Heart right ventricle (tissue), 16 donors: ENCODE measurements at regions not wholly inside any gene's neighbourhood (a gene's known extent, or its start where the extent isn't known, plus 50 kb on each side); places are given as distances from the start of the nearest gene placed in this dataset.

Source experiments
- ATAC-seq, 8 donors: fragments of 200-7000 bp; cut with Tn5 transposase; one replicate each; pipeline ENCODE4 v1.9.1; 2020; ENCODE audit warnings: mild to moderate bottlenecking in 8 of 8, moderate library complexity in 8 of 8, moderate number of reproducible peaks in 1 of 8
- DNase-seq, 2 donors: peaks; one replicate each; pipeline ENCODE4 v3.0.0-alpha.2; 2020
- H3K27ac ChIP-seq, 10 donors: fragments of 200-600 bp; sonication (generic) in 2 of 10; one replicate each; pipeline versions ENCODE4 v1.5.0 to v1.8.0; 2020 to 2022; ENCODE audit warnings: mild to moderate bottlenecking in 3 of 10
- H3K27me3 ChIP-seq, 7 donors: fragments of 200-600 bp; one replicate each; pipeline ENCODE4 v1.8.0; 2021 to 2022; ENCODE audit warnings: mild to moderate bottlenecking in 2 of 7
- H3K36me3 ChIP-seq, 9 donors: fragments of 200-600 bp; sonication (generic) in 1 of 9; one replicate each; pipeline versions ENCODE4 v1.5.0 to v1.8.0; 2020 to 2022; ENCODE audit warnings: mild to moderate bottlenecking in 2 of 9
- H3K4me1 ChIP-seq, 9 donors: fragments of 200-600 bp; sonication (generic) in 1 of 9; one replicate each; pipeline versions ENCODE4 v1.5.0 to v1.8.0; 2020 to 2022; ENCODE audit warnings: mild to moderate bottlenecking in 4 of 9
- H3K4me3 ChIP-seq, 10 donors: fragments of 200-600 bp; sonication (generic) in 2 of 10; one replicate each; pipeline versions ENCODE4 v1.5.0 to v1.8.0; 2020 to 2022; ENCODE audit warnings: mild to moderate bottlenecking in 7 of 10, moderate library complexity in 2 of 10
- H3K9me3 ChIP-seq, 11 donors: fragments of 200-600 bp in 10 of 11; sonication (generic) in 2 of 11; one replicate each; pipeline versions ENCODE4 v1.5.0 to v1.8.0; 2013 to 2022; ENCODE audit warnings: mild to moderate bottlenecking in 2 of 11, control low read depth in 1 of 11, moderate library complexity in 1 of 11
- WGBS, 2 donors: extraction: QIAGEN DNeasy Blood & Tissue Kit; methylation state at CpG; one replicate each; pipeline ENCODE4 v1.1.7; 2013; ENCODE audit warnings: inconsistent platforms in 1 of 2; 5-methylcytosine and 5-hydroxymethylcytosine counted together
- intact Hi-C, 10 donors: fragments of 100-400 bp; cut with DNase I; formaldehyde crosslinking; loops; one replicate each; pipeline versions ENCODE4 v1.11.1 to v1.14.2; 2022
- TF ChIP-seq, protein P1 (sequence below), 9 donors: fragments of 200-600 bp; sonication (generic) in 2 of 9; IDR thresholded peaks; one replicate each; pipeline versions ENCODE4 v1.5.0 to v1.8.0; 2021 to 2022; ENCODE audit warnings: antibody characterized with exemption in 9 of 9, mild to moderate bottlenecking in 5 of 9, moderate library complexity in 1 of 9
- donor health status: Arrhythmogenic right ventricular cardiomyopathy.
- donor health status: ischemic (EF 13 %, LVEDD 7.1; RV severe dilation, severe dysfunction).
- donor health status: healthy with polysubstance abuse.
- donor health status: DM: no; HTN: yes; CAD: no.
- donor health status: DM: no; HTN: no; CAD: no.
- donor health status: ischemic (EF 25% LVEDD 6.9; RV normal size, moderate dysfunction).
- donor health status: ischemic (EF 25% LVEDD 5.7; RV mildly dilated, moderate dysfunction).
- donor health status: healthy.
- donor health status: DM: yes; HTN: yes; CAD: no.
- donor health status: Ischemic cardiomyopathy.
- donor health status: ischemic (EF 35%, LVEDD 5.7; RV mildly dilated, moderate dysfunction).
- donor health status: nonischemic (EF 11% LVEDD 7.7; RV severe dilation, severe dysfunction).
- donor health status: DM: yes; HTN: yes; CAD: no.
- donor health status: PGD.
- donor health status: ischemic (EF 29% LVEDD 5.4; RV normal size, mild dysfunction).
- donor health status: nonischemic (EF 23%, LVEDD 6.1; RV moderate dilation, normal function).

DNA sequence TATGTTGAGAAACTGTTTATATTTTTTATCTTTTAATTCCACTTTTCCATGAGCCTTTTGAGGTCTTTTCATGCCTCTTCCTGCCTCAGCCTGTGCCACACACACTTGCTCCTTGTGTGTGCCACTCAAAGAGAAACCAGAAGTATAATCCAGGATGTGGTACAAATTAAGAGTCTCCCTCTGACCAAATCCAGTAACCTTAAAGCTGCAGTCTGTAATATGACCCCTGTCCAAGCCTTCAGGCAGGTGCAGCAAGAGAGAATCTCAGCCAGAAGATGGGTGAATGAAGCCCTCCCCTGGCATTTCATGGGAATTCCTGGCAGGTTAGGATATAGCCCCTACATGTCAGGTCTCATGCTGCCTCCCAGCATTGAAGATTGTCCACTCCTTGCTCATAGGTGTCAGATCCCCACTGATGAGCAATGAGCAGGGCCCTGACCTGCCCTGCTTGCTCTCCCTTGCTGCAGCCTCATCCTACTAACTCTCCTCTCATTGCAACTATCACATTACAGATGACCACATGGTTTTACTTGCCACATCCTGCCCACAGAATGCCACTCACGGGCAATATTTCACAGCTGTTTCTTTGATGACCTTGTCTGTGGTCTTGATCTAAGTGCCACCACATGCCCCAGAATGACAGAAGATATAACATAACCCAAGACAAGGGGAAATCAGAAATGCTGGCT is 169.3 kb downstream of the SEC16B start:
- no peaks in the 10 kb centered on the region for H3K36me3 ChIP-seq
- H3K4me3 ChIP-seq: no peak overlapping the region
- DNase-seq: no peak
- H3K27me3 ChIP-seq: peaks cover 0 to 10% (median 3%) of the 10 kb centered on the region in 7 donors
- 55 to 59% methylated on average over 1 of the region's 1 CpG for WGBS, 2 donors
- H3K9me3 ChIP-seq: peaks cover 0 to 19% (median 6%) of the 10 kb centered on the region in 11 donors
- ATAC-seq: no peak
- intact Hi-C loops: no loop called here
- TF ChIP-seq, protein P1, sequence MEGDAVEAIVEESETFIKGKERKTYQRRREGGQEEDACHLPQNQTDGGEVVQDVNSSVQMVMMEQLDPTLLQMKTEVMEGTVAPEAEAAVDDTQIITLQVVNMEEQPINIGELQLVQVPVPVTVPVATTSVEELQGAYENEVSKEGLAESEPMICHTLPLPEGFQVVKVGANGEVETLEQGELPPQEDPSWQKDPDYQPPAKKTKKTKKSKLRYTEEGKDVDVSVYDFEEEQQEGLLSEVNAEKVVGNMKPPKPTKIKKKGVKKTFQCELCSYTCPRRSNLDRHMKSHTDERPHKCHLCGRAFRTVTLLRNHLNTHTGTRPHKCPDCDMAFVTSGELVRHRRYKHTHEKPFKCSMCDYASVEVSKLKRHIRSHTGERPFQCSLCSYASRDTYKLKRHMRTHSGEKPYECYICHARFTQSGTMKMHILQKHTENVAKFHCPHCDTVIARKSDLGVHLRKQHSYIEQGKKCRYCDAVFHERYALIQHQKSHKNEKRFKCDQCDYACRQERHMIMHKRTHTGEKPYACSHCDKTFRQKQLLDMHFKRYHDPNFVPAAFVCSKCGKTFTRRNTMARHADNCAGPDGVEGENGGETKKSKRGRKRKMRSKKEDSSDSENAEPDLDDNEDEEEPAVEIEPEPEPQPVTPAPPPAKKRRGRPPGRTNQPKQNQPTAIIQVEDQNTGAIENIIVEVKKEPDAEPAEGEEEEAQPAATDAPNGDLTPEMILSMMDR (IDR thresholded peaks at IDR 0.05): no peak
- H3K27ac ChIP-seq: no peak overlapping the region
- H3K4me1 ChIP-seq: no peaks in the 10 kb centered on the region

DNA sequence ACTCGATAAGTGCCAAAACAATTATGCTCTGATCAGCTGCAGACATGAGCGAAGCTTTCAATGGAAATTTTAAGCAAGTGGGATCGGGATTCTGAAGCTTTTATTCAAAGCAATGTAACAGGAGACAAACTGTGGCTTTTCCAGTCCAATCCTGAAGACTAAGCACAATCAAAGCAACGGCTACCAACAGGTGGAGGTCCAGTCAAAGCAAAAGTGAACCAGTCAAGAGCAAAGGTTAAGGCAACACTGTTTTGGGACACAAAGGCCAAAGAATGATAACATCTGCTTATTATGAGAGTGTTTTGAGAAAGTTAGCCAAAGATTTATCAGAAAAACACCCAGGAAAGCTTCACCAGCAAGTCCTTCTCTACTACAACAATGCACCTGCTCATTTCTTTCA is 170.1 kb downstream of the SEC16B start:
- Histone ChIP-seq H3K27ac (no peak overlapping the region), H3K27me3 (peaks cover 0 to 15% (median 3%) of the 10 kb centered on the region in 7 donors), H3K4me1 (no peaks in the 10 kb centered on the region), H3K36me3 (no peaks in the 10 kb centered on the region), H3K9me3 (peaks cover 0 to 15% (median 6%) of the 10 kb centered on the region in 11 donors), H3K4me3 (no peak overlapping the region)
- intact Hi-C loops: no loop called here
- TF ChIP-seq, protein P1 (IDR thresholded peaks at IDR 0.05): no peak
- DNase-seq (no peak), ATAC-seq (no peak)
- 78% methylated on average over 4 of the region's 4 CpGs for WGBS, 2 donors

DNA sequence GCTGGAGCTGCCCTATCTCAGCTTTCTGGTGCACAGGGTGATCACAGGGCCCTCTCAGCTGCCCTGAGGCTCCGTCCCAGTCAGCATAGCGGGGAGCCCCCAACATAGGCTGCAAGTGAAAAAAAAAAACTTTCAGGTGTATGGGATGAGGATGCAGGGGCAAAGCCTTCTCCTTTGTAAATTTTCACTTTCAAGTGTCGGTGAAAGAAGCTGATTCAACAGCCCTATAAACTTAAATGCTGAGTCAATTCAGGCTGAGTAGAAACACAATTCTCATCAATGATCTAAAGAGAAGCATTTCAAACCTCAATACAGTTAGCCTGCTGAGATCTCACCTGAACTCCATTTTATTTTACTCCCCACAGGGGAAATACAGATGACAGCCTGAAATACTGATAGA is 171.2 kb downstream of the SEC16B start:
- Histone ChIP-seq H3K4me3 (no peak overlapping the region), H3K9me3 (peaks cover 0 to 5% (median under 1%) of the 10 kb centered on the region in 11 donors), H3K27ac (no peak overlapping the region), H3K27me3 (peaks cover 0 to 16% (median 3%) of the 10 kb centered on the region in 7 donors), H3K36me3 (no peaks in the 10 kb centered on the region), H3K4me1 (no peaks in the 10 kb centered on the region)
- no peak for DNase-seq
- intact Hi-C loops: no loop called here
- WGBS, 2 donors: 64 to 69% methylated on average over 3 of the region's 3 CpGs
- TF ChIP-seq, protein P1 (IDR thresholded peaks at IDR 0.05): no peak
- no peak for ATAC-seq

DNA sequence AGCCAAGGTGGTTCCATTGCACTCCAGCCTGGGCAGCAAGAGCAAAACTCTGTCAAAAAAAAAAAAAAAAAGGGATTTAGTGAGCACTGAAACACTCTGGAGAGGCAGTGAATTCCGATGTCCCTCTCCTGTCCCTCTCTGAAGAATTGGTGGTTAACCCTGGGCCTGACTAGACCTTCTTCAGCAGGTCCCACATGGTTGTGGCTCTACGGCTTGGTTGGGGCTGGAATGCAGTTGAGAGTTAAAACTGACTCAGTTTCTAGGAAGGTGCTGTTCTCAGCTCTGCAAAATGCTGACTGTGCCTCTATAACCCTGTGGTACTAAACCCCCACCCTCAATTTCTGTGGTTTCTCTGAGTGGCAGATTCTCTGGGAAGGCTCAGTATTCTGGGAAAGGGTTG is 173.3 kb downstream of the SEC16B start:
- intact Hi-C loops: no loop called here
- no peak for ATAC-seq

More for the DNA sequence above, 173.3 kb downstream of the SEC16B start:
- TF ChIP-seq, protein P1 (IDR thresholded peaks at IDR 0.05): no peak
- peaks cover 0 to 16% (median 3%) of the 10 kb centered on the region in 7 donors for H3K27me3 ChIP-seq
- H3K4me1 ChIP-seq: no peaks in the 10 kb centered on the region
- WGBS, 2 donors: 85 to 93% methylated on average over 2 of the region's 2 CpGs
- H3K36me3 ChIP-seq: no peaks in the 10 kb centered on the region
- H3K27ac ChIP-seq: no peak overlapping the region
- H3K9me3 ChIP-seq: peaks cover 0 to 5% (median 0%) of the 10 kb centered on the region in 11 donors
- DNase-seq: no peak
- H3K4me3 ChIP-seq: no peak overlapping the region
